ENCODE measurements at regions not wholly inside any gene's neighbourhood (a gene's known extent, or its start where the extent isn't known, plus 50 kb on each side); places are given as distances from the start of the nearest gene placed in this dataset.
"Not testable (repeated sequence)": the region's sequence is repeated elsewhere in the genome, so short reads cannot be mapped to it uniquely, and the experiment has no call there.

GRCh38 chr10:124324856-124325632 lies 93.7 kb downstream of the OAT start:
- DNase-seq (ENCODE audit: low spot score): peak; percentile 39
- ATAC-seq: no peak

GRCh38 chr10:124324451-124324850 lies 94.3 kb downstream of the OAT start:
- peak; percentile 23 for DNase-seq (ENCODE audit: low spot score)

DNA sequence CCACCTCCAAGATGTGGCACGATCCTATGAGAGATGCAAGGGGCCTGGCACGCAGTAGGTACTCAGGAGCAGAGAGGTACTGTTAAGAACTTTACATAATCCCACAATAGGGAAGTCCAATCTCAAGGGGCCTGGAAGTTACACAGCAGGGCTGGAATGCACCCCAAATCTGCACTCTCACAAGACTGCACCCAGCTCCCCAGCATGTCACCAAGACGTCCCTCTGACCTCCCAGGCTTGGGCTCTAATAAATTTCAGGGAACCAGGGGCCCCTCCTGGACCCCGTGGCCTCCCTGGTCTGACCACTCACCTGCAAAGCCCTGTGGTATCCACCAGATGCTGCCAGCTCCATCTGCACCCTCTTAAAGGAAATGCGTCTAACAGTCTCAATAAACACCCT lies 94.9 kb downstream of the OAT start:
- no peak for ATAC-seq
- DNase-seq (ENCODE audit: low spot score): peak; percentile 31

More at GRCh38 chr10:124324451-124324850, 94.3 kb downstream of the OAT start:
- ATAC-seq: no peak

GRCh38 chr10:124323111-124323725 lies 95.5 kb downstream of the OAT start:
- no peak for ATAC-seq

GRCh38 chr10:124322191-124322980 lies 96.3 kb downstream of the OAT start:
- DNase-seq (ENCODE audit: low spot score): peak; percentile 37
- no peak for ATAC-seq

More at GRCh38 chr10:124323111-124323725, 95.5 kb downstream of the OAT start:
- peak; percentile 30 for DNase-seq (ENCODE audit: low spot score)

DNA sequence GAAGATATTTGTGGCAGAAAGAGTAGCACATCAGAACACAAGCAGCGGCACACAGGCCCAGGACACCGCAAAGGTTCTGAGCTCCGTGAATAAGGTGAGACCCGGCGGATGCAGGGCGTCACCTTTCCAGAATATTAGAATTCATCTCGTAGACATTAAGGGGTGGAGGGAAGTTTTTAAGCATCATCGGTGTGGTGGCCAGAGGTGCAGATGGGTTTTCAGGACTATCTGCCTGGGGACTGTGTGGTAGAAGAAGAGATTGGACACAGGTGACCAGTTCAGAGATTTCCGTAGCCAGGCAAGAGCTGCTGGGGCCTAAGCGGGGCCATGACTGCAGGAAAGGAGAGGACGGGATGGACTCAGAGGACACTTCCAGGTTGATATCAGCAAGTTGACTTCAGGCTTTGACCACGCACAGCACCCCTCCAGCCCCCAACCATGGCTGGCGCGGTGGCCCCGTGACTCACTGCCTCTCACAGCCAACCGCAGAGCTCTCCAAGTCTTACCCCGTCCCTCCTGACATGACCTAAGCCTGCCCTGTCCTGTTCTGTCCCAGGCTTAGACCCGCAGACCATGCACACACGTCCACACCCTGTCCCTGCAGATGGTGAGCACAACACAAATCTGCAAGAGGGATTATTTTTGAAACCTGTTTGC lies 97.2 kb downstream of the OAT start:
- no peak for ATAC-seq
- DNase-seq (ENCODE audit: low spot score): peak; percentile 30

GRCh38 chr10:124320778-124321432 lies 97.8 kb downstream of the OAT start:
- DNase-seq (ENCODE audit: low spot score) (peak; percentile 30), ATAC-seq (no peak)

- ATAC-seq (no peak), DNase-seq (ENCODE audit: low spot score) (peak; percentile 21)
These were observed 98.8 kb downstream of the OAT start for GRCh38 chr10:124319926-124320391.

DNA sequence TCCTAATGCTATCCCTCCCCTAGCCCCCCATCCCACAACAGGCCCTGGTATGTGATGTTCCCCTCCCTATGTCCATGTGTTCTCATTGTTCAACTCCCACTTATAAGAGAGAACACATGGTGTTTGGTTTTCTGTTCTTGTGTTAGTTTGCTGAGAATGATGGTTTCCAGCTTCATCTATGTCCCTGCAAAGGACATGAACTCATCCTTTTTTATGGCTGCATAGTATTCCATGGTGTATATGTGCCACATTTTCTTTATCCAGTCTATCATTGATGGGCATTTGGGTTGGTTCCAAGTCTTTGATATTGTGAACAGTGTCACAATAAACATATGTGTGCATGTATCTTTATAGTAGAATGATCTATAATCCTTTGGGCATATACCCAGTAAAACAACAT lies 99.2 kb downstream of the OAT start:
- not testable (repeated sequence) for DNase-seq (ENCODE audit: low spot score); ATAC-seq

- DNase-seq (ENCODE audit: low spot score): peak; percentile 30
These were observed 99.9 kb downstream of the OAT start for GRCh38 chr10:124318811-124319210.

GRCh38 chr10:124318076-124318475 lies 100.6 kb downstream of the OAT start:
- peak; percentile 33 for DNase-seq (ENCODE audit: low spot score)

More at GRCh38 chr10:124318811-124319210, 99.9 kb downstream of the OAT start:
- no peak for ATAC-seq

DNA sequence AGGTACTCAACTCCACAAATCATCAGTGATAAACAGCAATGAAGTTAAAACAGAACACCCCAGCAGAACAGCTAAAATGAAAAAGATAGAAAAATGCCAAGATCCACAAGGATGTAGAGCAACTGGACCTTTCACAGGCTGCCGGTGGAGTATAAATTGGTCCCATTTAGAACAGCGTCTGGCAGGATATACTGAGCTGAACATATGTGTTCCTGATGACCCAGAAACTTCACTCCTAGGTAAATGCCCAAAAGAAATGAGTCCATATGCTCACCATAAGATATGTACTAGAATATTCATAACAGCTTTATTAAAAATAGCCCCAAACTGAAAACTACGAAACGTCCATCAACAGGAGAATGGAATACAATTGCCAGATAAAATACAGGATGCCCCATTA lies 102.4 kb downstream of the OAT start:
- DNase-seq (ENCODE audit: low spot score) (no peak), ATAC-seq (no peak)

More at GRCh38 chr10:124318076-124318475, 100.6 kb downstream of the OAT start:
- no peak for ATAC-seq

DNA sequence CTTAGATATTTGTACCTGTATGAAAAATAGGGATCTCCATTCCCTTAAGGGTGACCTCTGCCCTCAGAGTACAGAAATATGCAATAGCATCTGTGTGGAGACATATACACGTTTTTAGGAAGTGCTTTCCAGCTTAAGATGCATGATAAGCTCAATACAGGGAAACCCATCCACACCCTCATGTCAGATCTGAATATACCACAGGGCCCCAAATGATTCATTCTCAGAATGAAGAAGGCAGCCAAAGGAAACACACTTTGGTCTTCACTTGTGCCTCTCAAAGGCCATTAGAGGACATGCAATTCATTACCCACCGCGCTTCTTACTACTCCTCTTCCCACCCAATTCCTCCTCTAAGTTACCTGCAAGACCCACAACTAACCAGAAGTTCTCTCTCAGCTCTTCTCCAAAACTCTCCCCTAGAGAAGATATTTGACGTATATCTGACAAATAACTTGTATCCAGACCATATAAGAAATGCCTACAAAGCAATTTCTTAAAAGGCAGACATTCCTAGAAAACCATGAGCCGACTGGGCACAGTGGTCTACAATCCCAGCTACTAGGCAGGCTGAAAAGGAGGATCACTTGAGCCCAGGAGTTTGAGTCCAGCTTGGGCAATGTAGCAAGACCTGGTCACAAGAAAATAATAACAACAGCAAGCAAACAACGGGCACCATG lies 103.0 kb downstream of the OAT start:
- ATAC-seq (no peak), DNase-seq (ENCODE audit: low spot score) (peak; percentile 7)

- ATAC-seq (no peak), DNase-seq (ENCODE audit: low spot score) (peak; percentile 22)
These were observed 105.3 kb downstream of the OAT start for GRCh38 chr10:124313374-124313773.

DNA sequence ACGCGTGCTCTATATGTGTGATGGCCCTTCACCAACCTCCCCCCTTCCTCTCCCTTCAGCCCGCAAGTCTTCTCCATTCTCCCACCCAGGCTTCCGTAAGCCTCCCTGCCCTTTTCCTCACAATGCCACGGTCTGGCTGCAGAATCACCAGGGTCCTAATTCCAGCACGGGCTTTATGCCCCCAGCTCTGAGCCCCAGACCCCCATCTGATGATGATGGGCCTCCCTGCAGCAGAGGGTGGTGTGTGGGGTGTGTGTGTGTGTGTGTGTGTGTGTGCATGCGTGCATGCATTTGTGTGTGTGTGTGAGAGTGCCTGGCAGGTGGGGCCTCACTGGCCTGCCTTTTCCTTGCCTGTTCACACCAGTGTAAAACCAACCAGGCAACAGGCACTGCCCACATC lies 109.9 kb downstream of the OAT start:
- ATAC-seq (no peak), DNase-seq (ENCODE audit: low spot score) (peak; percentile 31)

DNA sequence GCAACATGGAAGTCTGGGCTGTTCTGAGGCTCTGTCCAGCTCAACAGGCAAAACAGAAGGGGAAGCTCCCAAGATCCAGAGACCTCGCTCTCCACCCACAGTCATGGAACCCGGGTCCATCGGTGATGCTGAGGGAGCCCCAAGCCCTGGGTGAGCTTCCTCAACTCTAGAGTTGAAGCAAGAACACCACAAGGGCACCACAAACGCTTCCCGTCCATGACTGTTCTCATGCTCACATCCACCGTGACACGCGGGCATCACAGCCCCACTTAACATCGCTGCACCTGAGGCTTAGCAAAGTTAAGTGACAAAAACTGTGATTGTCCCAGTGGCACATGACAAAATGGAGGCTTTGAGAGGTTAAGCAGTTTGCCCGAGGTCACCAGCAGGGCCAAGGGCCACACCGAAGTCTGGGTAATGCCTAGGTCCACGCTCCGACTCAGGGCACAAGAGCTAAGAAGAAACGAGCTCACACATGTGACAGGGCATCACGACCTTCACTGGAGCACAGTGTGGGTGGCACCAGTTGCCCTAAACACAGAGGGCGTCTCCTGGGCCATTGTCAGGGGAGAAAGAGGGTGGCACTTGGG lies 110.6 kb downstream of the OAT start:
- no peak for DNase-seq (ENCODE audit: low spot score)
- no peak for ATAC-seq

- DNase-seq (ENCODE audit: low spot score): no peak
These were observed 111.1 kb downstream of the OAT start for GRCh38 chr10:124307591-124307990.

DNA sequence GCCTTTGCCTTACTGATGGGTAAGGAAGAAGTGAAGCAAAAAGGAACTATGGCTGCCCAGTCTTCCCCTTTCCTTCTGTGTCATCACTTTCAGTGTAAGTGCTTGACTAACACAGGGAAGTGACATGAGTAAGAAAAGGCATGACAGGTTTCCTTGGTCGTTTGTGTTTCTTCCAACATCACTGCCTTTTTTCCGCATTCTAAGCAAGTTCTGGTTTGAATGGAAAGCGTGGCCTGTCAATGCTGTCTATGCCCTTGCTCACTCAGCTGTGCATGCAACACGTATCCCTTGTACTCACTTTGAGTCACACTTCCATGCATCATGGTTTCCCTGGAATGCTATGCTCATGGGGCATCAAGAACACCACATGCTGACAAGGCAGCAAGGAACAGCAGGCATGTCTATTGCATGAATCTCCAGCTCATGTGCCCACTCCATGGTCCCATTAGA lies 111.8 kb downstream of the OAT start:
- no peak for ATAC-seq
- DNase-seq (ENCODE audit: low spot score): no peak

More at GRCh38 chr10:124307591-124307990, 111.1 kb downstream of the OAT start:
- ATAC-seq: no peak

DNA sequence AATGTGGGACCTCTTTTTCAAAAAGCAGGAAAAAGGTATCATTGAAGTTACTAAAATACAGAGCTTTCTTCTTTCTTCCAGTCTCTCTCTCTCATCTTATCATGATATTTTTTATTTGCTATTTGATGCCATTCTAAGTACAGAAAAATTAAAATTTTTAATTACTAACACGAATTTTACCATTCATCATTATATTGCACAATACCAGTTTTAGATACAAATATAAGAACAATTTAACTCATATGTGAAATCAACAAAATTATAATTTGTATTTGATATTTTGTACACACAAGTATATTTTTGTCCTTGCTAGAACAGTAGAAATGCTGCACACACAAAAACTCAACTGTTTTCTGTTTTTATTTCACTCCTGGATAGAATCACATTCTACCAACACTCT lies 112.2 kb downstream of the OAT start:
- DNase-seq (ENCODE audit: low spot score): no peak
- no peak for ATAC-seq

Measured in left lobe of liver (tissue), 2 donors.